SU-DHL-6 (cell line): ENCODE measurements at regions not wholly inside any gene's neighbourhood (a gene's known extent, or its start where the extent isn't known, plus 50 kb on each side); places are given as distances from the start of the nearest gene placed in this dataset.

Experiments used
- H2AFZ ChIP-seq: fragments of 200-600 bp; sonication (generic); 2 replicates; pipeline ENCODE4 v1.6.1; 2014; ENCODE audit warnings: low read depth, mild to moderate bottlenecking, moderate library complexity, mixed read lengths, antibody characterized with exemption, low read length; ENCODE audit not compliant: severe bottlenecking
- H3F3A ChIP-seq: fragments of 200-600 bp; shearing (Covaris generic); 2 replicates; pipeline ENCODE4 v1.6.0; 2016; ENCODE audit warnings: antibody characterized with exemption, mild to moderate bottlenecking; ENCODE audit not compliant: insufficient read depth
- H3K27ac ChIP-seq: fragments of 200-600 bp; sonication (generic); 2 replicates; pipeline ENCODE4 v1.5.1; 2016; ENCODE audit warnings: low read depth, mild to moderate bottlenecking, low read length, moderate library complexity, mixed read lengths
- H3K27me3 ChIP-seq: fragments of 200-600 bp; sonication (generic), shearing (Covaris generic); 2 replicates; pipeline ENCODE4 v1.6.0; 2014; ENCODE audit warnings: mild to moderate bottlenecking, low read length
- H3K36me3 ChIP-seq: fragments of 200-600 bp; sonication (generic); 2 replicates; pipeline ENCODE4 v1.6.1; 2014; ENCODE audit warnings: mild to moderate bottlenecking, low read length, mixed read lengths
- H3K4me2 ChIP-seq: fragments of 300-600, 200-600 bp; shearing (Covaris generic), sonication (generic); 2 replicates; pipeline ENCODE4 v1.6.0; 2014; ENCODE audit warnings: low read length, low read depth, mild to moderate bottlenecking; ENCODE audit not compliant: poor library complexity, severe bottlenecking
- H3K4me3 ChIP-seq: fragments of 200-600 bp; sonication (generic); 2 replicates; pipeline ENCODE4 v1.5.1; 2014; ENCODE audit warnings: antibody characterized with exemption, low read length, mild to moderate bottlenecking, mixed read lengths; ENCODE audit not compliant: insufficient read depth, poor library complexity, severe bottlenecking
- H3K79me2 ChIP-seq: fragments of 200-600 bp; sonication (generic); 2 replicates; pipeline ENCODE4 v1.6.1; 2014; ENCODE audit warnings: mild to moderate bottlenecking, low read length, moderate library complexity; ENCODE audit not compliant: insufficient read depth
- H3K9ac ChIP-seq: fragments of 200-600 bp; sonication (generic); 2 replicates; pipeline ENCODE4 v1.7.0; 2014; ENCODE audit warnings: mild to moderate bottlenecking, low read length
- H3K9me2 ChIP-seq: fragments of 200-600 bp; sonication (generic); replicated peaks from 2 replicates; pipeline ENCODE4 v1.6.1; 2014; ENCODE audit warnings: low read length; ENCODE audit not compliant: insufficient read depth
- H3K9me3 ChIP-seq: fragments of 200-600 bp; sonication (generic); 2 replicates; pipeline ENCODE4 v1.6.1; 2014; ENCODE audit warnings: low read length, mixed read lengths; ENCODE audit not compliant: insufficient read depth
- H4K20me1 ChIP-seq: fragments of 200-600 bp; sonication (generic); 2 replicates; pipeline ENCODE4 v1.6.1; 2014; ENCODE audit warnings: low read depth, mild to moderate bottlenecking, antibody characterized with exemption, low read length, moderate library complexity, mixed read lengths
- CTCF ChIP-seq: fragments of 200-600 bp; sonication (generic); IDR thresholded peaks from one replicate; pipeline ENCODE4 v1.5.1; 2017; ENCODE audit warnings: antibody characterized with exemption, mild to moderate bottlenecking, low read length, moderate library complexity; ENCODE audit not compliant: insufficient read depth, poor library complexity, severe bottlenecking
- EZH2phosphoT487 ChIP-seq: fragments of 200-600 bp; sonication (generic), shearing (Covaris generic); conservative IDR thresholded peaks from 2 replicates; pipeline ENCODE4 v1.6.1; 2018; ENCODE audit warnings: mild to moderate bottlenecking, antibody characterized with exemption, low read length, moderate library complexity, mixed read lengths

DNA sequence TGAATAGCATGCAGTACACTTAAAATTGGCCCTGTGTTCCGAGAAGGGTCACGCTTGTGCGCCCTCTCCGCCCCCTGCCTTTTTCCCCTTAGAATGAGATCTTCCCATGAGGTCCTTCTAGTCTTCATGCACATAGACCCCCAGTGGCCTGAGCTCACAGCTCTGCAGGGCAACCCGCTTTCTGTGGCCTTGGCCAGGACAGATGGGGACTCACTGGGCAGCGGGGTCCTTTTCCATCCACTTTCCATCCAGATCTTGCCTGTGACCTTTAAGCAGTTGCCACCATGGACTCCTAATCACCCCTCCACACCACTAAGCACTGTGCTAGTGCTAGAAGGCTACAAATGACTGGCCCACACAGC is 244.4 kb downstream of the UACA start:
- Histone ChIP-seq H3K27ac (no peak overlapping the region), H3K4me2 (no peak overlapping the region), H3K36me3 (no peaks in the 10 kb centered on the region), H2AFZ (no peak overlapping the region), H3K4me3 (no peak overlapping the region), H3K79me2 (no peaks in the 10 kb centered on the region), H3K9ac (no peak overlapping the region), H4K20me1 (no peaks in the 10 kb centered on the region), H3F3A (no peaks in the 10 kb centered on the region), H3K27me3 (no peaks in the 10 kb centered on the region), H3K9me3 (no peaks in the 10 kb centered on the region), H3K9me2 (no peaks in the 10 kb centered on the region)
- TF ChIP-seq CTCF (no peak), EZH2phosphoT487 (no peak)

GRCh38 chr15:70518201-70519003 is 245.0 kb downstream of the UACA start:
- Histone ChIP-seq H3K27me3 (no peaks in the 10 kb centered on the region), H4K20me1 (no peaks in the 10 kb centered on the region), H3K79me2 (no peaks in the 10 kb centered on the region), H2AFZ (no peak overlapping the region), H3K9me2 (no peaks in the 10 kb centered on the region), H3K36me3 (no peaks in the 10 kb centered on the region), H3K9me3 (no peaks in the 10 kb centered on the region), H3K27ac (no peak overlapping the region), H3K9ac (no peak overlapping the region), H3K4me2 (no peak overlapping the region), H3F3A (no peaks in the 10 kb centered on the region), H3K4me3 (no peak overlapping the region)
- TF ChIP-seq EZH2phosphoT487 (no peak), CTCF (no peak)

- no peak overlapping the region for H3K27ac ChIP-seq
- H2AFZ ChIP-seq, result no peak overlapping the region
- no peaks in the 10 kb centered on the region for H4K20me1 ChIP-seq
- H3K79me2 ChIP-seq, result no peaks in the 10 kb centered on the region
- H3K4me2 ChIP-seq, result no peak overlapping the region
- H3F3A ChIP-seq, result no peaks in the 10 kb centered on the region
- H3K27me3 ChIP-seq, result no peaks in the 10 kb centered on the region
- TF ChIP-seq EZH2phosphoT487, result no peak
- no peak for TF ChIP-seq CTCF
- H3K4me3 ChIP-seq, result no peak overlapping the region
- no peak overlapping the region for H3K9ac ChIP-seq
- no peaks in the 10 kb centered on the region for H3K9me2 ChIP-seq
- no peaks in the 10 kb centered on the region for H3K9me3 ChIP-seq
- H3K36me3 ChIP-seq, result no peaks in the 10 kb centered on the region
Observed at GRCh38 chr15:70517194-70517590, 246.2 kb downstream of the UACA start.
